Stomach smooth muscle (tissue), 2 donors: ENCODE measurements at regions not wholly inside any gene's neighbourhood (a gene's known extent, or its start where the extent isn't known, plus 50 kb on each side); places are given as distances from the start of the nearest gene placed in this dataset.
A peak's percentile ranks its signal among the peaks of the same experiment; 100 is the strongest.

ENCODE experiments used
- H3K27ac ChIP-seq: one replicate; pipeline ENCODE4 v1.7.0; 2013; ENCODE audit warnings: mild to moderate bottlenecking, low read length, inconsistent platforms
- H3K27me3 ChIP-seq, 2 donors: one replicate each; pipeline ENCODE4 v1.7.0; 2013; ENCODE audit warnings: low read length in 2 of 2; ENCODE audit not compliant: insufficient read depth in 2 of 2, control insufficient read depth in 1 of 2
- H3K36me3 ChIP-seq, 2 donors: one replicate each; pipeline ENCODE4 v1.7.0; 2013; ENCODE audit warnings: low read length in 2 of 2; ENCODE audit not compliant: control insufficient read depth in 2 of 2, insufficient read depth in 2 of 2
- H3K4me1 ChIP-seq: one replicate; pipeline ENCODE4 v1.7.0; 2013; ENCODE audit warnings: low read length; ENCODE audit not compliant: control insufficient read depth, insufficient read depth
- H3K4me3 ChIP-seq, 2 donors: one replicate each; pipeline ENCODE4 v1.7.0; 2013; ENCODE audit warnings: low read length in 2 of 2
- H3K9ac ChIP-seq, 2 donors: one replicate each; pipeline ENCODE4 v1.7.0; 2013; ENCODE audit warnings: low read length in 2 of 2, mild to moderate bottlenecking in 1 of 2
- H3K9me3 ChIP-seq, 2 donors: one replicate each; pipeline ENCODE4 v1.7.0; 2013; ENCODE audit warnings: low read length in 2 of 2; ENCODE audit not compliant: control insufficient read depth in 2 of 2
- donor health status: healthy.
- donor health status: Pancreatic carcinoma.

GRCh38 chr1:58939146-58939545, 155.3 kb upstream of the JUN start:
- Histone ChIP-seq H3K27me3 (no peaks in the 10 kb centered on the region), H3K9ac (no peak overlapping the region), H3K27ac (no peak overlapping the region), H3K4me1 (peaks cover 3% of the 10 kb centered on the region), H3K36me3 (no peaks in the 10 kb centered on the region), H3K4me3 (no peak overlapping the region), H3K9me3 (no peaks in the 10 kb centered on the region)

- Histone ChIP-seq H3K9ac (no peak overlapping the region), H3K4me1 (peaks cover 3% of the 10 kb centered on the region), H3K27me3 (no peaks in the 10 kb centered on the region), H3K9me3 (no peaks in the 10 kb centered on the region), H3K27ac (no peak overlapping the region), H3K36me3 (no peaks in the 10 kb centered on the region), H3K4me3 (no peak overlapping the region)
These were observed 156.0 kb upstream of the JUN start for GRCh38 chr1:58939666-58940370.

GRCh38 chr1:58941471-58942289, 157.8 kb upstream of the JUN start:
- peaks cover 3% of the 10 kb centered on the region for H3K4me1 ChIP-seq
- H3K27ac ChIP-seq: no peak overlapping the region
- H3K36me3 ChIP-seq: no peaks in the 10 kb centered on the region
- H3K27me3 ChIP-seq: no peaks in the 10 kb centered on the region
- H3K9me3 ChIP-seq: no peaks in the 10 kb centered on the region
- H3K9ac ChIP-seq: no peak overlapping the region
- H3K4me3 ChIP-seq: no peak overlapping the region

- no peak overlapping the region for H3K4me3 ChIP-seq
- H3K27ac ChIP-seq: peak overlapping the region; percentile 31
- H3K9me3 ChIP-seq: no peaks in the 10 kb centered on the region
- H3K9ac ChIP-seq: no peak overlapping the region
- H3K27me3 ChIP-seq: no peaks in the 10 kb centered on the region
- peaks cover 3% of the 10 kb centered on the region for H3K4me1 ChIP-seq
- H3K36me3 ChIP-seq: no peaks in the 10 kb centered on the region
These were observed 158.9 kb upstream of the JUN start for GRCh38 chr1:58942759-58943191.

GRCh38 chr1:58943776-58944175, 159.9 kb upstream of the JUN start:
- no peak overlapping the region for H3K4me3 ChIP-seq
- H3K27me3 ChIP-seq: no peaks in the 10 kb centered on the region
- H3K36me3 ChIP-seq: no peaks in the 10 kb centered on the region
- H3K4me1 ChIP-seq: peaks cover 3% of the 10 kb centered on the region
- H3K27ac ChIP-seq: no peak overlapping the region
- H3K9me3 ChIP-seq: no peaks in the 10 kb centered on the region
- H3K9ac ChIP-seq: no peak overlapping the region

GRCh38 chr1:58944439-58944838, 160.6 kb upstream of the JUN start:
- H3K27me3 ChIP-seq: no peaks in the 10 kb centered on the region
- H3K9me3 ChIP-seq: no peaks in the 10 kb centered on the region
- H3K9ac ChIP-seq: no peak overlapping the region
- peaks cover 3% of the 10 kb centered on the region for H3K4me1 ChIP-seq
- H3K27ac ChIP-seq: no peak overlapping the region
- no peaks in the 10 kb centered on the region for H3K36me3 ChIP-seq
- no peak overlapping the region for H3K4me3 ChIP-seq

- H3K9me3 ChIP-seq: no peaks in the 10 kb centered on the region
- H3K36me3 ChIP-seq: no peaks in the 10 kb centered on the region
These were observed 162.5 kb upstream of the JUN start for GRCh38 chr1:58946390-58946789.

GRCh38 chr1:58948671-58949070, 164.8 kb upstream of the JUN start:
- H3K4me1 ChIP-seq: no peaks in the 10 kb centered on the region
- no peaks in the 10 kb centered on the region for H3K27me3 ChIP-seq
- H3K4me3 ChIP-seq: no peak overlapping the region
- no peaks in the 10 kb centered on the region for H3K36me3 ChIP-seq
- H3K27ac ChIP-seq: no peak overlapping the region
- no peaks in the 10 kb centered on the region for H3K9me3 ChIP-seq
- no peak overlapping the region for H3K9ac ChIP-seq

More at GRCh38 chr1:58946390-58946789, 162.5 kb upstream of the JUN start:
- Histone ChIP-seq H3K27me3 (no peaks in the 10 kb centered on the region), H3K9ac (no peak overlapping the region), H3K4me3 (no peak overlapping the region), H3K4me1 (peaks cover 3% of the 10 kb centered on the region), H3K27ac (no peak overlapping the region)

GRCh38 chr1:58949551-58950220, 165.8 kb upstream of the JUN start:
- Histone ChIP-seq H3K9ac (no peak overlapping the region), H3K9me3 (no peaks in the 10 kb centered on the region), H3K4me1 (no peaks in the 10 kb centered on the region), H3K36me3 (no peaks in the 10 kb centered on the region), H3K4me3 (no peak overlapping the region), H3K27me3 (no peaks in the 10 kb centered on the region), H3K27ac (no peak overlapping the region)

GRCh38 chr1:58950897-58951296, 167.1 kb upstream of the JUN start:
- Histone ChIP-seq H3K27ac (no peak overlapping the region), H3K4me3 (no peak overlapping the region), H3K27me3 (no peaks in the 10 kb centered on the region), H3K9ac (no peak overlapping the region), H3K4me1 (no peaks in the 10 kb centered on the region), H3K36me3 (no peaks in the 10 kb centered on the region), H3K9me3 (no peaks in the 10 kb centered on the region)
